ENCODE measurements at regions not wholly inside any gene's neighbourhood (a gene's known extent, or its start where the extent isn't known, plus 50 kb on each side); places are given as distances from the start of the nearest gene placed in this dataset.
A peak's percentile ranks its signal among the peaks of the same experiment; 100 is the strongest.

- H3K27me3 ChIP-seq (replicated peaks in 2 of 5; ENCODE audit: control insufficient read depth in 4 of 5, insufficient read depth in 5 of 5, low read length in 4 of 5), result peaks cover 0 to 2% (median 0%) of the 10 kb centered on the region in 5 experiments
- DNase-seq, result no peak
- H3K9me3 ChIP-seq (ENCODE audit: control extremely low read depth in 1 of 5, control insufficient read depth in 4 of 5, insufficient read depth in 2 of 5, low read depth in 1 of 5, low read length in 4 of 5), result no peaks in the 10 kb centered on the region
- H3K4me1 ChIP-seq (ENCODE audit: control extremely low read depth in 1 of 4, control insufficient read depth in 4 of 4, insufficient read depth in 4 of 4, low read length in 3 of 4), result no peaks in the 10 kb centered on the region
- POLR2A ChIA-PET, result no interaction called here
- CTCF ChIA-PET, result interaction anchor here (1.8 to 1.9 kb wide), 2 partner anchors 94 to 95 kb away, joined by 4 to 7 read pairs; no protein-coding TSS in a partner anchor
- no peaks in the 10 kb centered on the region for H3K36me3 ChIP-seq (ENCODE audit: control insufficient read depth in 4 of 4, insufficient read depth in 4 of 4, low read length in 3 of 4)
- 96% methylated on average over 3 of the region's 5 CpGs for WGBS (ENCODE audit: insufficient coverage)
- H3K27ac ChIP-seq (ENCODE audit: insufficient read depth in 1 of 2, low read depth in 1 of 2, low read length in 2 of 2, poor library complexity in 1 of 2, severe bottlenecking in 2 of 2), result no peak overlapping the region
- no peak overlapping the region for H3K4me3 ChIP-seq (ENCODE audit: control insufficient read depth in 1 of 7, extremely low read depth in 1 of 7, insufficient read depth in 4 of 7, low read depth in 2 of 7, low read length in 6 of 7)
Observed at GRCh38 chr6:8225113-8225512, 122.8 kb upstream of the EEF1E1 start.

GRCh38 chr6:8223678-8224077 lies 121.3 kb upstream of the EEF1E1 start:
- CTCF ChIA-PET, result interaction anchor here (1.9 kb wide), 1 partner anchor 92 kb away, joined by 7 read pairs; no protein-coding TSS in a partner anchor
- H3K27me3 ChIP-seq (replicated peaks in 2 of 5; ENCODE audit: control insufficient read depth in 4 of 5, insufficient read depth in 5 of 5, low read length in 4 of 5), result peaks cover 0 to 2% (median 0%) of the 10 kb centered on the region in 5 experiments
- no peak for DNase-seq
- WGBS (ENCODE audit: insufficient coverage), result 100% methylated on average over 1 of the region's 2 CpGs
- POLR2A ChIA-PET, result no interaction called here
- H3K27ac ChIP-seq (ENCODE audit: insufficient read depth in 1 of 2, low read depth in 1 of 2, low read length in 2 of 2, poor library complexity in 1 of 2, severe bottlenecking in 2 of 2), result no peak overlapping the region
- no peaks in the 10 kb centered on the region for H3K4me1 ChIP-seq (ENCODE audit: control extremely low read depth in 1 of 4, control insufficient read depth in 4 of 4, insufficient read depth in 4 of 4, low read length in 3 of 4)
- no peaks in the 10 kb centered on the region for H3K36me3 ChIP-seq (ENCODE audit: control insufficient read depth in 4 of 4, insufficient read depth in 4 of 4, low read length in 3 of 4)
- no peaks in the 10 kb centered on the region for H3K9me3 ChIP-seq (ENCODE audit: control extremely low read depth in 1 of 5, control insufficient read depth in 4 of 5, insufficient read depth in 2 of 5, low read depth in 1 of 5, low read length in 4 of 5)
- no peak overlapping the region for H3K4me3 ChIP-seq (ENCODE audit: control insufficient read depth in 1 of 7, extremely low read depth in 1 of 7, insufficient read depth in 4 of 7, low read depth in 2 of 7, low read length in 6 of 7)

- Histone ChIP-seq H3K27me3 (replicated peaks in 2 of 5; ENCODE audit: control insufficient read depth in 4 of 5, insufficient read depth in 5 of 5, low read length in 4 of 5) (peaks cover 0 to 6% (median 2%) of the 10 kb centered on the region in 5 experiments), H3K27ac (ENCODE audit: insufficient read depth in 1 of 2, low read depth in 1 of 2, low read length in 2 of 2, poor library complexity in 1 of 2, severe bottlenecking in 2 of 2) (no peak overlapping the region), H3K4me1 (ENCODE audit: control extremely low read depth in 1 of 4, control insufficient read depth in 4 of 4, insufficient read depth in 4 of 4, low read length in 3 of 4) (no peaks in the 10 kb centered on the region), H3K36me3 (ENCODE audit: control insufficient read depth in 4 of 4, insufficient read depth in 4 of 4, low read length in 3 of 4) (no peaks in the 10 kb centered on the region), H3K9me3 (ENCODE audit: control extremely low read depth in 1 of 5, control insufficient read depth in 4 of 5, insufficient read depth in 2 of 5, low read depth in 1 of 5, low read length in 4 of 5) (no peaks in the 10 kb centered on the region), H3K4me3 (ENCODE audit: control insufficient read depth in 1 of 7, extremely low read depth in 1 of 7, insufficient read depth in 4 of 7, low read depth in 2 of 7, low read length in 6 of 7) (no peak overlapping the region)
- no CpG with 5 or more reads among the region's 3 CpGs for WGBS (ENCODE audit: insufficient coverage)
- ChIA-PET POLR2A (no interaction called here), CTCF (interaction anchor here (0.7 to 5.7 kb wide), 22 partner anchors 8 to 254 kb away, joined by 3 to 146 read pairs (median 6); no protein-coding TSS in a partner anchor)
- peak; percentile 54 to 66 (median 61) for DNase-seq
Observed at GRCh38 chr6:8219352-8219943, 117.1 kb upstream of the EEF1E1 start.

DNA sequence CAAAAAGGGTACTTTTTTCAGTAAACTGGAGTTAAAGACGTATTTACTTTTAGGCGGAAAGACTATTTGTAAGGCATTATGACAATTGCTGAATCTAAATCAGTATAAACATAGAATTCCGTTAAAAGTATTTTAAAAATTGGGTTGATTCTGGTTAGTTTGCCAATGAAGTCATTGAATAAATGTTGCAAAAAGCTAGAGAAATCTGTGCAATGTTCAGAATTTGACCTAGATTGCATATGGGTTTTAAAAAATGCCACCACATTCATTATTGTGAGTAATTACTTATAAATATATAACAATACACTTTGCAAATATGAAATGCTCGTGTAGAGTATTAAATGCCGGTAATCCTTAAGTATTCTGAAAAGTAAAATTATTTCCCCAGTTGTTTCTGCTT lies 116.5 kb upstream of the EEF1E1 start:
- ChIA-PET POLR2A (no interaction called here), CTCF (interaction anchor here (0.7 to 5.7 kb wide), 20 partner anchors 8 to 255 kb away, joined by 3 to 146 read pairs (median 6); no protein-coding TSS in a partner anchor)
- H3K4me3 ChIP-seq (ENCODE audit: control insufficient read depth in 1 of 7, extremely low read depth in 1 of 7, insufficient read depth in 4 of 7, low read depth in 2 of 7, low read length in 6 of 7), result no peak overlapping the region
- DNase-seq, result no peak
- peaks cover 0 to 6% (median 0%) of the 10 kb centered on the region in 5 experiments for H3K27me3 ChIP-seq (replicated peaks in 2 of 5; ENCODE audit: control insufficient read depth in 4 of 5, insufficient read depth in 5 of 5, low read length in 4 of 5)
- H3K27ac ChIP-seq (ENCODE audit: insufficient read depth in 1 of 2, low read depth in 1 of 2, low read length in 2 of 2, poor library complexity in 1 of 2, severe bottlenecking in 2 of 2), result no peak overlapping the region
- H3K36me3 ChIP-seq (ENCODE audit: control insufficient read depth in 4 of 4, insufficient read depth in 4 of 4, low read length in 3 of 4), result no peaks in the 10 kb centered on the region
- no peaks in the 10 kb centered on the region for H3K9me3 ChIP-seq (ENCODE audit: control extremely low read depth in 1 of 5, control insufficient read depth in 4 of 5, insufficient read depth in 2 of 5, low read depth in 1 of 5, low read length in 4 of 5)
- H3K4me1 ChIP-seq (ENCODE audit: control extremely low read depth in 1 of 4, control insufficient read depth in 4 of 4, insufficient read depth in 4 of 4, low read length in 3 of 4), result no peaks in the 10 kb centered on the region
- 100% methylated on average over 1 of the region's 5 CpGs for WGBS (ENCODE audit: insufficient coverage)

DNA sequence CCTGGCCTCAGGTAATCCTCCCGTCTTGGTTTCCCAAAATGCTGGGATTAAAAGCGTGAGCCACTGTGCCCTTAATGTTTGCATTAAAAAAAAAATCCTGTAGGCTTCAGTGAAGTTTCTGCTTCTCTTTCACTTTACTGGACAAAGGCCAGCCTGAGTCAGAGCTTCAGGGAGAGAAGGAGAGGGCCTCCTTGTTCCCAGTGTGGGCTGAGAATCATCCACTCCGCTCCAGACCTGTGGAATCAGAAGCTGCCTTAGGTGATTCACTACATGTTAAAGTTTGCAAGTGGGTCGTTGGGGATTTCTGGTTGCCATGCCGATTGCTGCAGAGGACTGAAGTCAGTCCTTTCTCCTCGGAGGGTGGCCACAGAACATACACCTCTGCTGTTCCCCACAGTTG lies 113.3 kb upstream of the EEF1E1 start:
- H3K4me3 ChIP-seq (ENCODE audit: control insufficient read depth in 1 of 7, extremely low read depth in 1 of 7, insufficient read depth in 4 of 7, low read depth in 2 of 7, low read length in 6 of 7), result no peak overlapping the region
- H3K27ac ChIP-seq (ENCODE audit: insufficient read depth in 1 of 2, low read depth in 1 of 2, low read length in 2 of 2, poor library complexity in 1 of 2, severe bottlenecking in 2 of 2), result no peak overlapping the region
- no peaks in the 10 kb centered on the region for H3K4me1 ChIP-seq (ENCODE audit: control extremely low read depth in 1 of 4, control insufficient read depth in 4 of 4, insufficient read depth in 4 of 4, low read length in 3 of 4)
- peaks cover 0 to 6% (median 0%) of the 10 kb centered on the region in 5 experiments for H3K27me3 ChIP-seq (replicated peaks in 2 of 5; ENCODE audit: control insufficient read depth in 4 of 5, insufficient read depth in 5 of 5, low read length in 4 of 5)
- no peak for DNase-seq
- POLR2A ChIA-PET, result no interaction called here
- H3K36me3 ChIP-seq (ENCODE audit: control insufficient read depth in 4 of 4, insufficient read depth in 4 of 4, low read length in 3 of 4), result no peaks in the 10 kb centered on the region
- CTCF ChIA-PET, result interaction anchor here (1.2 kb wide), 1 partner anchor 113 kb away, joined by 3 read pairs; the partner anchor contains the start of gene EEF1E1
- 80% methylated on average over 6 of the region's 6 CpGs for WGBS (ENCODE audit: insufficient coverage)
- H3K9me3 ChIP-seq (ENCODE audit: control extremely low read depth in 1 of 5, control insufficient read depth in 4 of 5, insufficient read depth in 2 of 5, low read depth in 1 of 5, low read length in 4 of 5), result no peaks in the 10 kb centered on the region

DNA sequence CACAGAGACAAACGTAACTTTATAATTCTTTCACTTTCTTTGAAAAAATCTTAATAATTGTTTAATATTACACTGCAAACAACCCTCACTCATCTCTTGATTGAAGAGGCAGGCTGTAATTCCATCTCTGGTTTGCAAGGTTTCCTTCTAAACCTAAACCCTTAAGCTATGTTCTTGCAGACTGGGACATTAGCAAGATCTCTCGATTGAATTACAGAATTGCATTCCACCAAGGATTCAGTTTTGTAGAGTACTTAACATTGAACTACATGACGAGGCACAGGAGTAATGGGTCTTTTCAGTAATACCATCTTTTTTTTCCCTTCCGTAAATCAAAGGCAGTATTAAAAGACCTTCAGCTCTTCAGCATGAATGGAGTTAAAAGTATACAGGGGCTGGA lies 111.6 kb upstream of the EEF1E1 start:
- no peaks in the 10 kb centered on the region for H3K36me3 ChIP-seq (ENCODE audit: control insufficient read depth in 4 of 4, insufficient read depth in 4 of 4, low read length in 3 of 4)
- ChIA-PET CTCF (interaction anchor here (2.8 kb wide), 1 partner anchor 83 kb away, joined by 14 read pairs; no protein-coding TSS in a partner anchor), POLR2A (no interaction called here)
- H3K9me3 ChIP-seq (ENCODE audit: control extremely low read depth in 1 of 5, control insufficient read depth in 4 of 5, insufficient read depth in 2 of 5, low read depth in 1 of 5, low read length in 4 of 5), result no peaks in the 10 kb centered on the region
- peaks cover 0 to 6% (median 0%) of the 10 kb centered on the region in 5 experiments for H3K27me3 ChIP-seq (replicated peaks in 2 of 5; ENCODE audit: control insufficient read depth in 4 of 5, insufficient read depth in 5 of 5, low read length in 4 of 5)
- no peak for DNase-seq
- H3K4me3 ChIP-seq (ENCODE audit: control insufficient read depth in 1 of 7, extremely low read depth in 1 of 7, insufficient read depth in 4 of 7, low read depth in 2 of 7, low read length in 6 of 7), result no peak overlapping the region
- no peak overlapping the region for H3K27ac ChIP-seq (ENCODE audit: insufficient read depth in 1 of 2, low read depth in 1 of 2, low read length in 2 of 2, poor library complexity in 1 of 2, severe bottlenecking in 2 of 2)
- WGBS (ENCODE audit: insufficient coverage), result 78% methylated on average over 2 of the region's 4 CpGs
- H3K4me1 ChIP-seq (ENCODE audit: control extremely low read depth in 1 of 4, control insufficient read depth in 4 of 4, insufficient read depth in 4 of 4, low read length in 3 of 4), result no peaks in the 10 kb centered on the region

GRCh38 chr6:8212720-8213434 lies 110.5 kb upstream of the EEF1E1 start:
- no peak for DNase-seq
- WGBS (ENCODE audit: insufficient coverage), result 100% methylated on average over 1 of the region's 2 CpGs
- Histone ChIP-seq H3K36me3 (ENCODE audit: control insufficient read depth in 4 of 4, insufficient read depth in 4 of 4, low read length in 3 of 4) (no peaks in the 10 kb centered on the region), H3K4me1 (ENCODE audit: control extremely low read depth in 1 of 4, control insufficient read depth in 4 of 4, insufficient read depth in 4 of 4, low read length in 3 of 4) (no peaks in the 10 kb centered on the region), H3K4me3 (ENCODE audit: control insufficient read depth in 1 of 7, extremely low read depth in 1 of 7, insufficient read depth in 4 of 7, low read depth in 2 of 7, low read length in 6 of 7) (no peak overlapping the region), H3K27ac (ENCODE audit: insufficient read depth in 1 of 2, low read depth in 1 of 2, low read length in 2 of 2, poor library complexity in 1 of 2, severe bottlenecking in 2 of 2) (no peak overlapping the region), H3K9me3 (ENCODE audit: control extremely low read depth in 1 of 5, control insufficient read depth in 4 of 5, insufficient read depth in 2 of 5, low read depth in 1 of 5, low read length in 4 of 5) (no peaks in the 10 kb centered on the region), H3K27me3 (replicated peaks in 2 of 5; ENCODE audit: control insufficient read depth in 4 of 5, insufficient read depth in 5 of 5, low read length in 4 of 5) (peaks cover 0 to 6% (median 0%) of the 10 kb centered on the region in 5 experiments)
- POLR2A ChIA-PET, result no interaction called here
- CTCF ChIA-PET, result interaction anchor here (2.8 kb wide), 1 partner anchor 82 kb away, joined by 14 read pairs; no protein-coding TSS in a partner anchor
